DOHH2 (cell line): ENCODE measurements at regions not wholly inside any gene's neighbourhood (a gene's known extent, or its start where the extent isn't known, plus 50 kb on each side); places are given as distances from the start of the nearest gene placed in this dataset.

Experiments used
- EZH2phosphoT487 ChIP-seq: fragments of 200-600 bp; sonication (generic); IDR thresholded peaks from 2 replicates; pipeline ENCODE4 v1.6.1; 2017; ENCODE audit warnings: borderline replicate concordance, mild to moderate bottlenecking, antibody characterized with exemption, low read length, moderate library complexity, mixed read lengths
- TF ChIP-seq, protein P1 (sequence below): fragments of 200-600 bp; sonication (generic); IDR thresholded peaks from one replicate; pipeline ENCODE4 v1.5.1; 2014; ENCODE audit warnings: antibody characterized with exemption, mild to moderate bottlenecking, low read depth, low read length; ENCODE audit not compliant: poor library complexity, severe bottlenecking

DNA sequence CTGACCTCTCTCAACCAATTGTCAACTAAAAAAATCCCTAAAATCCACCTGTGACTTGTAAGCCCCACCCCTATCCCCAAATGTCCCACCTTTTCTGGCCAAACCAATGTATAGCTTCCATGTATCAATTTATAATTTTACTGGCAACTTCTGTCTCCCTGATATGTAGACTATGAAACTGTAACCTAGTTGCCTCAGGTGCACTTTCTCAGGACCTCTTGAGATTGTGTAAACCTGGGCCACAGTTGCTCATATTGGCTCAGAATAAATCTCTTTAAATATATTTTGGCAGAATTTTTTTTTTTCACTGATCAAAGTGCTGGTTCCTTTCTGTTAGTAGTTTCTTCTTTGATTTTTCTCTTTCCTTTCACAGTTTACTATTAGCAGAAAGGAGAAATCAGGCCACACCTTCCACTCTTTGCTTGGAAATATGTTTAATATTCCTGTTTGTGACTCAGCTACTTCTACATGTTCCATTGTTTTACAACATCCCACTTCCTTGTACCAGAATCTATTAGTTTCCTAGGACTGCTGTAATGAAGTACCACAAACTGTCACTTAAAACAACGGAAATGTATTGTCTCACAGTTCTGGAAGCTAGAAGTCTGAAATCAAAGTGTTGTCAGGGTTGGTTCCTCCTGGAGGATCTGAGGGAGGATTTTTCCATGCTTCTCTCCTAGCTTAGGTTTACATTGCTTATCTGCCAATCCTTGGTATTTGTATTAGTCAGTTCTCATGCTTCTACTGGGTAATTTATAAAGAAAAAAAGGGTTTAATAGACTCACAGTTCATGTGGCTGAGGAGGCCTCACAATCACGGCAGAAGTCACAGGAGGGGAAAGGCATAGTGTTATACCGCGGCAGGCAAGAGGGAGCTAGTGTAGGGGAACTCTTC lies 801.2 kb upstream of the ARPP21 start:
- TF ChIP-seq, protein P1, sequence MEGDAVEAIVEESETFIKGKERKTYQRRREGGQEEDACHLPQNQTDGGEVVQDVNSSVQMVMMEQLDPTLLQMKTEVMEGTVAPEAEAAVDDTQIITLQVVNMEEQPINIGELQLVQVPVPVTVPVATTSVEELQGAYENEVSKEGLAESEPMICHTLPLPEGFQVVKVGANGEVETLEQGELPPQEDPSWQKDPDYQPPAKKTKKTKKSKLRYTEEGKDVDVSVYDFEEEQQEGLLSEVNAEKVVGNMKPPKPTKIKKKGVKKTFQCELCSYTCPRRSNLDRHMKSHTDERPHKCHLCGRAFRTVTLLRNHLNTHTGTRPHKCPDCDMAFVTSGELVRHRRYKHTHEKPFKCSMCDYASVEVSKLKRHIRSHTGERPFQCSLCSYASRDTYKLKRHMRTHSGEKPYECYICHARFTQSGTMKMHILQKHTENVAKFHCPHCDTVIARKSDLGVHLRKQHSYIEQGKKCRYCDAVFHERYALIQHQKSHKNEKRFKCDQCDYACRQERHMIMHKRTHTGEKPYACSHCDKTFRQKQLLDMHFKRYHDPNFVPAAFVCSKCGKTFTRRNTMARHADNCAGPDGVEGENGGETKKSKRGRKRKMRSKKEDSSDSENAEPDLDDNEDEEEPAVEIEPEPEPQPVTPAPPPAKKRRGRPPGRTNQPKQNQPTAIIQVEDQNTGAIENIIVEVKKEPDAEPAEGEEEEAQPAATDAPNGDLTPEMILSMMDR: no peak
- no peak for TF ChIP-seq EZH2phosphoT487
